ENCODE measurements at regions not wholly inside any gene's neighbourhood (a gene's known extent, or its start where the extent isn't known, plus 50 kb on each side); places are given as distances from the start of the nearest gene placed in this dataset.

DNA sequence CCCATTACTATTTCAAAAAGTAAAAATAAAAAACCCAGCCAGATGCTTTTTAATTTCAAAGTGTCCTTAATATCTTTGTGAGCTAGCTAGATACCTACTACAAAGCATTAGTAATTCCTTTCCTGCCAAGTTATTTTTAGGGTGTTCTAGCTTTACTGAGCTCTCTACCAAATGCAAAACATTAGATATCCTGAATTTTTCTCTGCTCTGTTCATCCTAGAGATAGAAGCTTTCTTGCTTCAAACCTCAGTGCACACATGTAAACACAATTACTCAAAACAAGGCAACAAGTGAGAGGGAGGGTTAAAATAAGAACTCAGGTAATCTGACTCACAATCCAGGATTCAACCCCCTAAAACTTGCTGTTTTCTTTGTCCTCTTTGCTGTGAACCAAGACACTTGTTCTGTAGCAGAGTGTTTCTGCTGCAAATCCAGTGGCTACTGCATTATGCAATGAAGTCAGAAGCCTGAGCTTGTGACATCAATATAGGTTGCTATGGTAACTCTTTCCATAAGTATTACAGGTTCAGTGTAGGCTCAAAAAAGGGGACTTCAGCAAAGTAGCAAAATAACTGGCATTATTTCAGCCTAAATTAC is 72.6 kb upstream of the STXBP5 start:
- no peak overlapping the region for H3K27ac Mint-ChIP-seq
- no peaks in the 10 kb centered on the region for H3K9me3 Mint-ChIP-seq
- no peak overlapping the region for H3K4me3 Mint-ChIP-seq
- no peaks in the 10 kb centered on the region for H3K36me3 Mint-ChIP-seq (ENCODE audit: low read depth)
- H3K27me3 Mint-ChIP-seq = no peaks in the 10 kb centered on the region
- peaks cover 20% of the 10 kb centered on the region for H3K4me1 Mint-ChIP-seq (ENCODE audit: low read depth)

DNA sequence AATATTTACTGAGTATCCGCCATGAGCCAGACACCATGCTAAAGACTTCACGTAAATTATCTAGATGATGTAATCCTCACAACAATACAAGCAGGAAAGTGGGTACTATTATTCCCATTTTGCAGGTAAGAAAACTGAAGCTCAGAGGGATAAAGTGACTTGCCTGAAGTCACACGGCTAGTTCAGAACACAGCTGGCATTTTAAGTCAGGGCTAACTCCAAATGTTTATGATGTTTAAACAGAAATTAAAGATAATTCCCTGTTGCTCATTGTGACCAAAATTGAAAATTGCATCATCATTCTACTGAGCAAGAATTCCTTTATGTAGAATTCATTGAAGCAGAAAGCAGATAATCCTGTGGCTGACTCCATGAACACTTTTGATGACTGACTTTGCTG is 71.3 kb upstream of the STXBP5 start:
- no peaks in the 10 kb centered on the region for H3K36me3 Mint-ChIP-seq (ENCODE audit: low read depth)
- H3K4me1 Mint-ChIP-seq (ENCODE audit: low read depth) = peaks cover 20% of the 10 kb centered on the region
- no peaks in the 10 kb centered on the region for H3K9me3 Mint-ChIP-seq
- H3K27me3 Mint-ChIP-seq = no peaks in the 10 kb centered on the region
- H3K27ac Mint-ChIP-seq = no peak overlapping the region
- no peak overlapping the region for H3K4me3 Mint-ChIP-seq

DNA sequence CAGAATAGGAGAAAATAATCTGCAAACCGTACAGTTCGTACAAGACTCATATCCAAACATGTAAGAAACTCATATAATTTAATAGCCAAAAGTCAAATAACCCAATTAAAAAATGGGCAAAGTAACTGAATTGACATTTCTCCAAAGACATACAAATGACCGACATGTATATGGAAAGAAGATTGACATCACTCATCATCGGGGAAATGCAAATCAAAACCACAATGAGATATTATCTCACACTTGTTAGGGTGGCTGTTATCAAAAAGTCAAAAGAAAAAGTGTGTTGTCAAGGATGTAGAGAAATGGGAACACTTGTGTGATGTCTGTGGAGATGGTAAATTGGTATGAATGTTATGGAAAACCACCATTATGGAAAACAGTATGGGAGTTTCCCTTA is 70.5 kb upstream of the STXBP5 start:
- Mint-ChIP-seq H3K27ac (no peak overlapping the region), H3K4me3 (no peak overlapping the region), H3K36me3 (ENCODE audit: low read depth) (no peaks in the 10 kb centered on the region), H3K9me3 (no peaks in the 10 kb centered on the region), H3K27me3 (no peaks in the 10 kb centered on the region), H3K4me1 (ENCODE audit: low read depth) (peaks cover 20% of the 10 kb centered on the region)

DNA sequence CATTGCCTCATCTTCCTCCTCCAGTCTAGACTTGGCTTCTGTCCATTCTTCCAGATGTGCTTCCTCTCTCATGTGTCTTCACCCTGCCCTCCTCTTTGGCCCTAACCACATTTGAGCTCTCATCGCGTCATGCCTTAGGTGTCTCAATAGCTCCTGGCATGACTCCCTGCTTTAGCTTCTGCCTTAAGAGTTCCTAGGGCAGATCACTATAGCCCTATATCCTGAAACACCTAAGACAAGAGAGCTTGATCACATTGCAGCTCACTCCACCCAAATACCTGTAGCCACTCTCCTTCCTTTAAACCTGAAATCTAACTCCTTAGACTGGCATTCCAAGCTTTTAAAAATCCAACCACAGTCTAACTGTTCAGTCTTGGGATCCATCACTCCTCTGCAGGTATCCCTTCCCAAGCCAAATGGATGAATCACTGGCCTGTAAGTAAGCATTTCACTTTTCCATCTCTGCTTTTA is 69.0 kb upstream of the STXBP5 start:
- Mint-ChIP-seq H3K4me1 (ENCODE audit: low read depth) (peaks cover 20% of the 10 kb centered on the region), H3K9me3 (no peaks in the 10 kb centered on the region), H3K36me3 (ENCODE audit: low read depth) (no peaks in the 10 kb centered on the region), H3K4me3 (no peak overlapping the region), H3K27me3 (no peaks in the 10 kb centered on the region), H3K27ac (no peak overlapping the region)

DNA sequence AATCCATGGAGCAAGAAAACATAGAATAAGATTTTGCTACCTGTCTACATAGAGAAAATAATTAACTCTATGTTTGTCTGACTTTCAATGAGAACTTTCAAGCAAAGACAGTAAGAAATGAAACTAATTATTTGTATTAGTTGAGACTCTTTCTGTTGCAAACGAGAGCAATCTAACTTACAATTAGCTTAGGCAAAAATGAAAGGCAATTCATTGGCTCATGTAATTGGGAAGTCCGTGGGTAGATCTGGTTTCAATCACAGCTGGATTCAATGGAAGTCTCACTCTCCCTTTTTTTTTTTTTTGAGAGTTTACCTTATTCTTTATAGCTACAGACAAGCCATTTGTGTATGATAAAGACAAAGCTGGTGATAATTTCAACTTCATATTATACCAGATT is 68.2 kb upstream of the STXBP5 start:
- H3K36me3 Mint-ChIP-seq (ENCODE audit: low read depth) = no peaks in the 10 kb centered on the region
- H3K27ac Mint-ChIP-seq = no peak overlapping the region
- peaks cover 16% of the 10 kb centered on the region for H3K4me1 Mint-ChIP-seq (ENCODE audit: low read depth)
- H3K9me3 Mint-ChIP-seq = no peaks in the 10 kb centered on the region
- no peaks in the 10 kb centered on the region for H3K27me3 Mint-ChIP-seq
- no peak overlapping the region for H3K4me3 Mint-ChIP-seq

DNA sequence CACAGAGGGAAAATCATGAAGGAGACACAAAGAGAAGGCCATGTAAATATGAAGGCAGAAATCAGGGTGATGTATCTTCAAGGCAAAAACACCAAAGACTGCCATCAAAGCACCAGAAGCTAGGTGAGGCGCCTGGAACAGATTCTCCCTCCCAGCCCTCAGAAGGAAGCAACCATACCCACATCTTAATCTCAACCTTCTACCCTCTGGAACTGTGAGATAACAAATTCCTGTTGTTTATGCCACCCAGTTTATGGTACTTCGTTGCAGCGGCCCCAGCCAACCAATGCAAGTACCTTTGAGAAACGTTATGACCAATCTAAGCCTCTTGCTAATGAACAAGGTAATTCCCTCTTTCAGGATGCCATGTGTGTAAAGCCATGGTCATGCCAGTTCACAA is 66.2 kb upstream of the STXBP5 start:
- Mint-ChIP-seq H3K36me3 (ENCODE audit: low read depth) (no peaks in the 10 kb centered on the region), H3K27ac (no peak overlapping the region)

DNA sequence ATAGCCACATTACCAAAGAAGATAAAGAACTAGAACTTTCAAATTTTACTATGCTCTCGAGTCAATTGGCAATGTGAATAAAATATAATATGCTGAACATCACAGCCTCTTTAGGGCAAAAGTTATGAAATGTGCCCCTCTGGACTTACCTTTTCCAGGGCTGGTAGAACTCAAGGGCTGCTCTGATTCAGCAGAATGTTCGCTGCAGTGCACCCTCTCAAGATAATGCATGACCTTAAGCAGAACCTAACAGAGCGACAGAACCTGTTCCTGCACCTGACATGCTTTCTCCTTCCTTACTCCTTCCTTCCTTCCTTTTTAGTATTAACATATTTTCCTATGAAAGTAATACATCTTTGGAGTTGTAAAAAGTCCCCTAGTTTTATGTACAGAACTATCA is 65.4 kb upstream of the STXBP5 start:
- Mint-ChIP-seq H3K4me1 (ENCODE audit: low read depth) (peaks cover 3% of the 10 kb centered on the region), H3K27me3 (no peaks in the 10 kb centered on the region), H3K27ac (no peak overlapping the region), H3K4me3 (no peak overlapping the region), H3K36me3 (ENCODE audit: low read depth) (no peaks in the 10 kb centered on the region), H3K9me3 (no peaks in the 10 kb centered on the region)

More for the DNA sequence above, 66.2 kb upstream of the STXBP5 start:
- Mint-ChIP-seq H3K27me3 (no peaks in the 10 kb centered on the region), H3K9me3 (no peaks in the 10 kb centered on the region), H3K4me1 (ENCODE audit: low read depth) (peaks cover 11% of the 10 kb centered on the region), H3K4me3 (no peak overlapping the region)

DNA sequence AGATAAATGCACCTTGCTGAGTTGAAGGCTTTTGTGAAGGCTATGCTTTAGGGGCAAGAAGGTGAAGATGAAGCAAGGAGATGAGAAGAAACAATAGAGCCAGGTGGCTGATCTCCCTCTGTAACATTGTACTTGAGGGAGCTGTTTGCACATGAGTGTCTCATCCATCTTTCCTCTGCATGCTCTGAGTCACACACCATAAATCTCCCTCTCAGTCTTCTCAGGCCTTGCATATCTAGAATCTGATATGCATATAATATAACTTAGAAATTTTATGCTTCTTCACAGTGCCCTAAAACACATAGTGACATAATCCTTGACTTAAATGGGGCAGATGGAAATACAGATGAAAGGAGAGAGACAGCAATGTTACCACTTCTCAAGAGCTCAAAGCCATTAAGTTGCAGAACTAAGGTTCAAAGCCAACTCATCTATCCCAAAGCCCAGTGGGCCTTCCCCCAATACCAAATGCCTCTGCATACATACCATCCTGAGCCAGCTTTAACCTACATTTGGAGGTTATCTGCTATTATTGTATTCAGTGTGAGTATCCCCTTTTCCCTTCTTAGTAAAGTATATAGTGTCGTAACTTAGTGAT is 62.4 kb upstream of the STXBP5 start:
- no peaks in the 10 kb centered on the region for H3K9me3 Mint-ChIP-seq
- H3K4me1 Mint-ChIP-seq (ENCODE audit: low read depth) = no peaks in the 10 kb centered on the region
- no peaks in the 10 kb centered on the region for H3K36me3 Mint-ChIP-seq (ENCODE audit: low read depth)
- no peaks in the 10 kb centered on the region for H3K27me3 Mint-ChIP-seq
- no peak overlapping the region for H3K27ac Mint-ChIP-seq
- H3K4me3 Mint-ChIP-seq = no peak overlapping the region

DNA sequence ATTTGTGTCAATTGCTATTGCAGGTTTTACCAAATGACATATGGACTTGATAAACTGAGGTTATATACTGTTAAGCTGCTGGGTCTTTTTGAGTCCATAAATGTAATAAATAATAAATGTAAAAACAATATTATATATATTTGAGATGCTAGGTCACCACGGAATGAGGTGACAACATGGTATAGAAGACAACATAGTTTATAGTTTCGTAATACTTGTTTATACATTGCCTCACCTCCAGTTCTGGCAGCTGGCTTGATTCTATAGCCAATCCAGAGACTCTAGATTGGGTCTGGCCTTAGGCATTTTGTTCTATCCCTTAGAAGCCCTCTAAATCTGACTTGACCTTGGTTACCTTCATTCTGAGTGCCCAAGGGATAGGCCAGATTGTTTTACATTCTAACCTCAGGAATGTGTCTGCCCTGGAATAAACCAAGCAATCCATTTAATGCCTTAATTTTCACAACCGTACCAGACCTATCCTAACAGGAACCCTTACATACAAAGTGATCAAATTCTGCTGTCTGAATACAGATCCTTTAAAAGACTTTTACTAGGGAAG is 61.5 kb upstream of the STXBP5 start:
- Mint-ChIP-seq H3K36me3 (ENCODE audit: low read depth) (no peaks in the 10 kb centered on the region), H3K27me3 (no peaks in the 10 kb centered on the region), H3K27ac (no peak overlapping the region), H3K4me1 (ENCODE audit: low read depth) (no peaks in the 10 kb centered on the region), H3K4me3 (no peak overlapping the region), H3K9me3 (no peaks in the 10 kb centered on the region)

DNA sequence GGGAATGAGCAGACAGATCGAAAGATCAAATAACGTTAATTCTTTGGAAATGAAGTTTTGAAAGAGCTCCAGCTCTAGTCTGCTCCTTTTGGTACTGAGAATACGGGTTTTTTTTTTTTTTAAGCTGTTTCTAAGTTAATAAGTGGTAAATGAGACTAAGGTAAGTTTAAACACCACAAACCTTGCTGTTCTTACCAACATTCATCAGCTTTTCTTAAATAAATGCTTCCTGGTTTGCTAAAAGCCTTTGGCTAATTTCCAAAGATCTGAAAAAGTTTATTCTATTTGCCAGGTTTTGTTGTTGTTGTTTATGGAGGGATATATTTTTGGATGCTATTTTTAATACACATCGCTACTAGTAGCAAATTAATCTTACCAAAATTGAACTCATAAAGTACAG is 55.1 kb upstream of the STXBP5 start:
- Mint-ChIP-seq H3K27me3 (peaks cover 4% of the 10 kb centered on the region), H3K9me3 (no peaks in the 10 kb centered on the region), H3K4me3 (no peak overlapping the region), H3K36me3 (ENCODE audit: low read depth) (no peaks in the 10 kb centered on the region), H3K4me1 (ENCODE audit: low read depth) (no peaks in the 10 kb centered on the region), H3K27ac (no peak overlapping the region)

DNA sequence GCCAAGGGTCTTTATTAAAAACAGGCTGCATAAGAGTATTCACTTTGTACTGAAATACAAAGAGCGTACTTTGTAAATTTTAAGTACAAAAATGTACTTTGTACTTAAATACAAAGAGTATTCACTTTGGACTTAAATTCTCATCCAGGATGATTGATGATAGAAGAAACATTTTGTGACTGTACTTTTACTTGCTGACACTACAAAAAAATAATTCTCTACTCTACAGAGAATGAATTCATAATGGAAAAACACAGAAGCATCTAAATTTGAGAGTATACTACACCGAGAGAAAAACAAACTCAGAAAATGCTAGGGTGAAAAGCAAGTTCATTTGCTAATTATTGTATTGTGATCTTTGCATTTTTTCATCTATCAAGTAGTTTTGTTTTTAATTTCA is 54.4 kb upstream of the STXBP5 start:
- no peaks in the 10 kb centered on the region for H3K4me1 Mint-ChIP-seq (ENCODE audit: low read depth)
- no peak overlapping the region for H3K4me3 Mint-ChIP-seq
- H3K27ac Mint-ChIP-seq = no peak overlapping the region
- H3K36me3 Mint-ChIP-seq (ENCODE audit: low read depth) = no peaks in the 10 kb centered on the region
- H3K27me3 Mint-ChIP-seq = peaks cover 4% of the 10 kb centered on the region
- H3K9me3 Mint-ChIP-seq = no peaks in the 10 kb centered on the region

DNA sequence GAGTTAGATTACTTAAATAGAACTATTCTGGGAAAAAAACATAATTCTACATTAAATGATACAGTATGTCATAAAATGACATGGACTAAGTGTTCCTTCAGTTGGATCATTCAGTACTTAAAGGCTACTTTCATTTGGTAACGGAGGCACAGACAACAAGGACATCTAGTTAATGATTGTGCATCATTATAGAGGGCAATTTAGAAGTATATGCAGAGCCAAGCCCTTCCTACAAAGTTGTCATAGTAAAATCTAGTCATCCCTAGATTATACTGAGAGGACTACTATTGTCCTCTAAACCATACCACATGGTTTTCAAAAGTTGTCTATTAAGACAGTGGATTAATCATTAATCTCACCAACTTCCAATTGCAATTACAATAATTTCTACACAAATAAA is 53.9 kb upstream of the STXBP5 start:
- Mint-ChIP-seq H3K9me3 (no peaks in the 10 kb centered on the region), H3K4me3 (no peak overlapping the region), H3K4me1 (ENCODE audit: low read depth) (no peaks in the 10 kb centered on the region), H3K36me3 (ENCODE audit: low read depth) (no peaks in the 10 kb centered on the region), H3K27me3 (peaks cover 4% of the 10 kb centered on the region), H3K27ac (no peak overlapping the region)
